ENCODE measurements at regions not wholly inside any gene's neighbourhood (a gene's known extent, or its start where the extent isn't known, plus 50 kb on each side); places are given as distances from the start of the nearest gene placed in this dataset.

DNA sequence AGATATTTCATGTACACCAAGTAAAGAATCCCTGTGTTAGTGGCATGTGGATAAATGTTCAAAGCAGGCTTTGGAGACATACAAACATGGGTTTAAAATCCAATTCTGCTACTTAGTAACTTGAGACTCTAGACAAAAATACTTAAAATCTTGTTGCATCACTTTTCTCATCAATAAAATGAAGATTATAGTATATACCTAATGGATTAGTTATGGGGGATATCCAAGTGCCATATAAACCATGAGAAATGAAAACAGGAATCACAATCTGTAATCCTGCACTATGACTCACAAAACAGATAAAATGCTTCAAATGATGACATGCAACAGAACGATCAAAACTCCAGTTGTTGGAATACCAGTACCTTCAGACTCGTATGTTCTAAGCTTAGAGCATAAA is 496.0 kb upstream of the RGMA start:
- Mint-ChIP-seq H3K4me3 (ENCODE audit: unreplicated experiment) (no peak overlapping the region), H3K9me3 (ENCODE audit: unreplicated experiment) (peaks cover 1% of the 10 kb centered on the region), H3K27me3 (ENCODE audit: unreplicated experiment) (no peaks in the 10 kb centered on the region), H3K4me1 (ENCODE audit: low read depth, unreplicated experiment) (no peaks in the 10 kb centered on the region), H3K27ac (ENCODE audit: unreplicated experiment) (no peak overlapping the region), H3K36me3 (ENCODE audit: unreplicated experiment) (no peaks in the 10 kb centered on the region)
- TF ChIP-seq, protein P1, sequence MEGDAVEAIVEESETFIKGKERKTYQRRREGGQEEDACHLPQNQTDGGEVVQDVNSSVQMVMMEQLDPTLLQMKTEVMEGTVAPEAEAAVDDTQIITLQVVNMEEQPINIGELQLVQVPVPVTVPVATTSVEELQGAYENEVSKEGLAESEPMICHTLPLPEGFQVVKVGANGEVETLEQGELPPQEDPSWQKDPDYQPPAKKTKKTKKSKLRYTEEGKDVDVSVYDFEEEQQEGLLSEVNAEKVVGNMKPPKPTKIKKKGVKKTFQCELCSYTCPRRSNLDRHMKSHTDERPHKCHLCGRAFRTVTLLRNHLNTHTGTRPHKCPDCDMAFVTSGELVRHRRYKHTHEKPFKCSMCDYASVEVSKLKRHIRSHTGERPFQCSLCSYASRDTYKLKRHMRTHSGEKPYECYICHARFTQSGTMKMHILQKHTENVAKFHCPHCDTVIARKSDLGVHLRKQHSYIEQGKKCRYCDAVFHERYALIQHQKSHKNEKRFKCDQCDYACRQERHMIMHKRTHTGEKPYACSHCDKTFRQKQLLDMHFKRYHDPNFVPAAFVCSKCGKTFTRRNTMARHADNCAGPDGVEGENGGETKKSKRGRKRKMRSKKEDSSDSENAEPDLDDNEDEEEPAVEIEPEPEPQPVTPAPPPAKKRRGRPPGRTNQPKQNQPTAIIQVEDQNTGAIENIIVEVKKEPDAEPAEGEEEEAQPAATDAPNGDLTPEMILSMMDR (IDR thresholded peaks at IDR 0.05; ENCODE audit: partially characterized antibody, unreplicated experiment), result no peak
- DNase-seq, result no peak

DNA sequence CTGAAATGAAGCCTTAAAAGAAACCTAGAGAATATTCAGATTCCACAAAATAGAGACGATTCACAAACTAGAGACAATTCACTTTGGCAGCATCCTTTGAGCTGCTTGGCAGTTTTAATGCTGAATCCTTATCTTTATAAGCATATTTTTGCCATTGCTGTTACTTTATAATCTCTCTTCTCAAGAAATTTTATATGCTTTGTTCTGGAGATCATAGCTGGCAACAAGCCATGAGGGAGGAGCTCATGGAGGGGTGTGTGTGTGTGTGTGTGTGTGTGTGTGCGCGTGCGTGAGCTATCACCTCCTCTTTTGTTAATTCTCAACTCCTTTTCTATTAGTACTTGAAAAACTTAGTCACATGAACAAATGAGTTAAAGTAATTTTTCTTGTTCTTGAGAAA is 495.0 kb upstream of the RGMA start:
- Mint-ChIP-seq H3K27me3 (ENCODE audit: unreplicated experiment) (no peaks in the 10 kb centered on the region), H3K4me1 (ENCODE audit: low read depth, unreplicated experiment) (no peaks in the 10 kb centered on the region), H3K36me3 (ENCODE audit: unreplicated experiment) (no peaks in the 10 kb centered on the region), H3K27ac (ENCODE audit: unreplicated experiment) (no peak overlapping the region), H3K4me3 (ENCODE audit: unreplicated experiment) (no peak overlapping the region), H3K9me3 (ENCODE audit: unreplicated experiment) (peaks cover 1% of the 10 kb centered on the region)
- TF ChIP-seq, protein P1 (IDR thresholded peaks at IDR 0.05; ENCODE audit: partially characterized antibody, unreplicated experiment), result no peak
- DNase-seq, result no peak

DNA sequence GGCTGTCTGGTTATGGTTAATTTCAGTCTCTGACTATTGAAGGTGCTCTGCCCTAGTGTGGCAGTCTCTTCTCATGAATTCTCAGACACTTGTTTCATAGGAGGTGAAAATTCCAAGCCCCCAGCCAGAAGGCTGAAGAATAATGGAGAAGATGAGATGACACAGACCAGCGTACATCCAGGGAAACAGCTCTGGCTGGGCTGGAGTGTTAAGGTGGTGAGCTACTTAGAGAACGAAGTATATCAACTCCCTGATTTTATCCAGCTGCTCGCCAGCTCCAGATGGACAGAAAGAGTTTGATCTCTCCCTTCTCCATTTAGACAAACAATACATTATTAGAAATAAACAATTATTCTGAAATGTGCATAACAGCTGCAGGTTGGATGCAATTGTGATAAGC is 494.5 kb upstream of the RGMA start:
- no peaks in the 10 kb centered on the region for H3K4me1 Mint-ChIP-seq (ENCODE audit: low read depth, unreplicated experiment)
- H3K9me3 Mint-ChIP-seq (ENCODE audit: unreplicated experiment), result peaks cover 1% of the 10 kb centered on the region
- TF ChIP-seq, protein P1 (IDR thresholded peaks at IDR 0.05; ENCODE audit: partially characterized antibody, unreplicated experiment), result no peak
- no peaks in the 10 kb centered on the region for H3K27me3 Mint-ChIP-seq (ENCODE audit: unreplicated experiment)
- H3K4me3 Mint-ChIP-seq (ENCODE audit: unreplicated experiment), result no peak overlapping the region
- no peaks in the 10 kb centered on the region for H3K36me3 Mint-ChIP-seq (ENCODE audit: unreplicated experiment)
- no peak overlapping the region for H3K27ac Mint-ChIP-seq (ENCODE audit: unreplicated experiment)
- no peak for DNase-seq

DNA sequence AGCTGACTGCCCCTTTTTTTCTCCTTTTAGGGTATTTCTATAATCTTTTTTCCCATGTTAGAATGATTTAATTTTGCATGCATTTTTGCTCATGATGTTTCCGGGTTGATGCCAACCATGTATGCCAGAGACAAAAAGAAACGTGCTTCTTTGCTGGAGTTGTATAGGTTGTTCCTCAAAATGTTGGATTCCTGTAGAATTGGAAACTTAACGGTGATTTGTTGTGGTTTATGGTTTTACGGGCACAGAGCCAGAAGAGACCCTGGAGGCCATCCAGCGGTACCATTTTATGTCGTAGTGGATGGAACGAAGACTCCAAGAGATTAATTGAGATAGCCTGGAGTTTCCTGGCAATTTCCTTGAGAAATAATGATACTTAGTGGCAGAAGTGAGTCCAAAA is 481.5 kb upstream of the RGMA start:
- H3K27me3 Mint-ChIP-seq (ENCODE audit: unreplicated experiment), result no peaks in the 10 kb centered on the region
- H3K36me3 Mint-ChIP-seq (ENCODE audit: unreplicated experiment), result no peaks in the 10 kb centered on the region
- no peak overlapping the region for H3K4me3 Mint-ChIP-seq (ENCODE audit: unreplicated experiment)
- no peaks in the 10 kb centered on the region for H3K4me1 Mint-ChIP-seq (ENCODE audit: low read depth, unreplicated experiment)
- no peak for DNase-seq
- no peaks in the 10 kb centered on the region for H3K9me3 Mint-ChIP-seq (ENCODE audit: unreplicated experiment)
- TF ChIP-seq, protein P1 (IDR thresholded peaks at IDR 0.05; ENCODE audit: partially characterized antibody, unreplicated experiment), result no peak
- H3K27ac Mint-ChIP-seq (ENCODE audit: unreplicated experiment), result no peak overlapping the region

DNA sequence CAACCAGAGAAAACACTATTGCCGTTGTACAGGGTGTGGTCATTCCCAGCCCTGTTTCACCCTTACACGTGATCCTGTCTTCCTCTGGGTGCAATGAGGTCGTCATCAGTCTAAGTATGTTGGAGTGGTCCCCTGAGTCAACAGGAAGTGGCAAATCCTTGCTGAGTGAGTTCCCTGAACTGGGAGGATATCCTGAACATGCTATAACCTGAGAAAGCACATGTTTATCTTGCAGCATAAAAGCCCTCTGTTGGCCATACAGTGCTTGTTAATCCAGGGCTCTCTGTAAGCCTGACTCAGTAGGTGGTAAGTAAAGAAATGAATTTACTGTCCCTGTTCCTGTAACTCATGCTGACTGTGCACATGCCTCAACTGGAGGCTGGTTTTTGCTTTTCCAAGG is 477.8 kb upstream of the RGMA start:
- Mint-ChIP-seq H3K4me3 (ENCODE audit: unreplicated experiment) (no peak overlapping the region), H3K36me3 (ENCODE audit: unreplicated experiment) (no peaks in the 10 kb centered on the region), H3K27me3 (ENCODE audit: unreplicated experiment) (no peaks in the 10 kb centered on the region), H3K27ac (ENCODE audit: unreplicated experiment) (no peak overlapping the region), H3K9me3 (ENCODE audit: unreplicated experiment) (no peaks in the 10 kb centered on the region), H3K4me1 (ENCODE audit: low read depth, unreplicated experiment) (no peaks in the 10 kb centered on the region)
- TF ChIP-seq, protein P1 (IDR thresholded peaks at IDR 0.05; ENCODE audit: partially characterized antibody, unreplicated experiment), result no peak
- DNase-seq, result no peak
